NCI-H2081 (cell line): ENCODE measurements at regions not wholly inside any gene's neighbourhood (a gene's known extent, or its start where the extent isn't known, plus 50 kb on each side); places are given as distances from the start of the nearest gene placed in this dataset.
"Not testable (repeated sequence)": the region's sequence is repeated elsewhere in the genome, so short reads cannot be mapped to it uniquely, and the experiment has no call there.

Experiments used
- DNase-seq, 2 experiments: peaks; one replicate each; lab custom pipeline; 2025; lab: John Stamatoyannopoulos, UW

- no peak for DNase-seq
Measured at GRCh38 chr12:104906695-104907094, 51.4 kb downstream of the SLC41A2 start.

- DNase-seq: not testable (repeated sequence)
Measured at GRCh38 chr12:104905446-104905845, 52.6 kb downstream of the SLC41A2 start.

GRCh38 chr12:104903648-104904423, 54.3 kb downstream of the SLC41A2 start:
- no peak for DNase-seq

- DNase-seq: no peak
Measured at GRCh38 chr12:104902125-104902524, 56.0 kb downstream of the SLC41A2 start.

GRCh38 chr12:104896710-104897109, 61.4 kb downstream of the SLC41A2 start:
- no peak for DNase-seq

GRCh38 chr12:104896146-104896545, 61.9 kb downstream of the SLC41A2 start:
- DNase-seq: no peak

GRCh38 chr12:104895415-104895814, 62.7 kb downstream of the SLC41A2 start:
- DNase-seq: no peak

- no peak for DNase-seq
Measured at GRCh38 chr12:104890476-104891096, 67.5 kb downstream of the SLC41A2 start.

- no peak for DNase-seq
Measured at GRCh38 chr12:104889735-104890134, 68.4 kb downstream of the SLC41A2 start.

- DNase-seq: no peak
Measured at GRCh38 chr12:104888892-104889291, 69.2 kb downstream of the SLC41A2 start.

GRCh38 chr12:104888481-104888880, 69.6 kb downstream of the SLC41A2 start:
- DNase-seq: no peak

GRCh38 chr12:104887452-104887851, 70.6 kb downstream of the SLC41A2 start:
- DNase-seq: no peak

GRCh38 chr12:104886418-104887401, 71.4 kb downstream of the SLC41A2 start:
- peak; percentile 22 to 70 for DNase-seq

- not testable (repeated sequence) for DNase-seq
Measured at GRCh38 chr12:104878858-104879257, 79.2 kb downstream of the SLC41A2 start.

- DNase-seq: peak in 1 of 2 experiments; percentile 20
Measured at GRCh38 chr12:104877103-104877705, 80.9 kb downstream of the SLC41A2 start.

GRCh38 chr12:104873374-104873773, 84.7 kb downstream of the SLC41A2 start:
- DNase-seq: no peak

GRCh38 chr12:104870797-104871196, 87.3 kb downstream of the SLC41A2 start:
- no peak for DNase-seq

GRCh38 chr12:104866291-104866690, 91.8 kb downstream of the SLC41A2 start:
- DNase-seq: no peak

GRCh38 chr12:104865080-104865479, 93.0 kb downstream of the SLC41A2 start:
- DNase-seq: no peak

GRCh38 chr12:104864668-104865067, 93.4 kb downstream of the SLC41A2 start:
- no peak for DNase-seq

- no peak for DNase-seq
Measured at GRCh38 chr12:104863296-104863948, 94.7 kb downstream of the SLC41A2 start.
